Stromal cell of bone marrow (primary cell): ENCODE measurements at regions not wholly inside any gene's neighbourhood (a gene's known extent, or its start where the extent isn't known, plus 50 kb on each side); places are given as distances from the start of the nearest gene placed in this dataset.
A peak's percentile ranks its signal among the peaks of the same experiment; 100 is the strongest.

ENCODE experiments used
- DNase-seq: peaks from one replicate; pipeline ENCODE4 v3.0.0-alpha.2; 2012; ENCODE audit warnings: low read depth

DNA sequence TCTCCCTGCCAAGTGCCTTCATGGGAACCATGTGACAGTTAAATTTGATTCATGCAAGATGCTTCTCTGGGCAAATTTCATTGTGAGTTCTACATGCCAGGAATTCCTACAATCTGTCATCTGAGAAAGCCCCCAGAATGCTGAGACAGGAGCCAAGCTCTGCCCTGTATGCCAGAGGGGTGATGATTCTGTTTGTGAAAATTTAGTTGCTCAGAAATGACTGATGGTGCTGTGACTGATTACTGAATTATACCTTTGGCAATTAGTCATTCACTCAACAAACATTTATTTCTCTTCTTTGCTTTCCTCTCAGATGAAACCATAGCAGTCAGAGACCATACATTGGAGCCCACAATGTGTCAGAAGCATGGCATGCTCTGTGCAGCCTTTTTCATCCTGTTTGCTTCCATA lies 69.0 kb upstream of the ZBED5 start:
- no peak for DNase-seq

DNA sequence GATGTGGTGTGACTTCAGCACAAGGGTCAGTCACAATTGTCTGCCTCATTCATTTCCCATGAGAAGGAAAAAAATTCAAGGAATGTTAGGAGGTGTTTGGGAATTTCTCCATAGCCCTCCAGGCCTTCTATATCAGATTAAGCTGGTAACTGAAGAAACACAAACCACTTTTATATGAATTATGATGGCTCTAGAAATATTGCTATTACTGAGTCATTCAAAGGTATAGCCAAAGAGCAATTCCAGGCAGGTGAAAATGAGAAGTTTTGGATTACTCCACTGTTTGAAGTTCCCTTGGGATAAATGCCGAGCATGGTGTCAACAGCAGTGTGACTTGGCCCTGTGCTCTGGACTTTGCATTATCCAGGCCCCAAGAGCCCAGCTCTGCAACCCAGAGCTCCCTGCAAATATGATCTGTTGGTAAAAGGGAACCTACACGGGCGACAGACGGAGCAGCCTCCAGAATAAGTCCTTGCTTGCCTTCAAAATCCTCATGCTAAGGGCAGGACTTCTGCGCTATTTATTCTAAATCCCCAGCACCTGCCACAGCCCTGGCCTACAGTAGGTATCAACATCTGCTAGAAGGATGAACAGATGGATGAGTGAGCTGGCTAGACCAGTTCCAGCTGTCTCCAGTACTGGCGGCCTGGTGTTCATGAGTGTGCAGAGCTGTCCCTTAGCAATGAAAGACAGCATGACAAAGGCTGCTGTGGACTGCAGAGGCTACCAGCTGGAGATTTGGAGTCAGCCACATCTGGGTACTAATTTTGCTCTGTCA lies 67.5 kb upstream of the ZBED5 start:
- no peak for DNase-seq

DNA sequence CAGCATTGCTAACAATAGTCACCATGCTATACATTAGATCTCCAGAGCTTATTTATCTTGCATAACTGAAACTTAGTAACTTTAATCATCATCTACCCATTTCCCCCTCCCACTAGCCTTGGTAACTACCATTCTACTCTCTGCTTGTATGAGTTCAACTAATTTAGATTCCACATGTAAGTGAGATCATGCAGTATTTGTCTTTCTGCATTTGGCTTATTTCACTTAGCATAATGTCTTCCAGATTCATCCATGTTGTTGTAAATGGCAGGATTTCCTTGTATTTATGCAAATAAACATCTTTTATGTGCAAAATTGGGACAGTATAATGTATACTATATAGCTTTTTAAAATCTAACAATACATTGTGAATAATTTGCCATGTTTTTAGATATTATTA lies 66.0 kb upstream of the ZBED5 start:
- no peak for DNase-seq

DNA sequence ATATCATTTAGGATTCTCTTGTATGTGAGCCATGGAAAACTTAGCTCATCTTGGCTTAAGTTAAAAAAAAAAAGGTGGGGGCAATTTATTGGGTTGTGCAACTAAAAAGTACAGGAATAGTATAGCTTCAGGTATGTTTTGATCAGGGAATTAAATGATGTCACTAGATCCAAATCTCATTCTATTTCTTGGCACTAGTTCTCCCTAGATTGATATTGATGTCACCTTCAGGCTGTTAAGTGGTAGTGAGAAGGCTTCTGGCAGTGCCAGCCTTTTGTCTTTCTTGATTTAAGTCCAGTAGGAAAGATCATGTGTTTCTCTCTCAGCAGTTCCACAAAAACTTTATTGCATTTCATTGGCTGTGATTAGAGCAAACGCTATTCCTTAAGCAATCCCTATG lies 65.0 kb upstream of the ZBED5 start:
- DNase-seq, result no peak

DNA sequence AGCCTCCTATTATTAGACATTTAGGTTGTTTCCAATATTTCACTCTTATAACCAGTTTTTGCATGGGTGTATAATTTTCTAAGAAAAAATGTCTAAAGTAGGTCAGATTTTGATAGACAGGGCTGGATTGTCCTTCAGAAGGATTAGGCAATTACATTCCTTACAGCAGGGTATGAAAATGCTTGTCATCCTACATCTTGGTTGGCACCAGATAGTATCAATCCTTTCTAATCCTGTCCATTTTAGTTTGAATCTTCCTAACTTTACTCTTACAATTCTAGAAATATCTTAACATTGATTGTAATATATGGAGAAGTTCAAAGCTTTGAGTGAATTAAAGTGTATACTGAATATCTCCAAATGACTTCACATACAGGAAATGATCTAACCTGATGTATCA lies 63.0 kb upstream of the ZBED5 start:
- DNase-seq, result no peak

DNA sequence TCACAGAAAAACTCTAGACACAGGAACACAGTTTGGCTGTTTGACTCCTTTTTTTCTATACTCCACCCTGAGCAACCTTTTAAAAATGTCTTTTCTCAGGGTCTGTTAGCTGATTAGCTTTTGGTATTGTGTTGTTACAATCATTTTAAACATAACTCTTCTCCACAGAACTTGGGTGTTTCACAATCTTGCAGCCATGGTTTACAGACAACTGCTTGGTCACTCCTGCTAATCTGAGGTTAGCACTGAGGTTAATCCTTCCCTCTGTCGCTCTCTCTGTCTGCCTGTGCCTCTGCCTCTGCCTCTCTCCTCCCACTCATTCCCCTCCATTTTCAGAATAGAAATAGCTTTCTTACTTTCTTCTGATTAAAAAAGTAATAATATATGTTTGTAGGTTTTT lies 62.4 kb upstream of the ZBED5 start:
- no peak for DNase-seq

DNA sequence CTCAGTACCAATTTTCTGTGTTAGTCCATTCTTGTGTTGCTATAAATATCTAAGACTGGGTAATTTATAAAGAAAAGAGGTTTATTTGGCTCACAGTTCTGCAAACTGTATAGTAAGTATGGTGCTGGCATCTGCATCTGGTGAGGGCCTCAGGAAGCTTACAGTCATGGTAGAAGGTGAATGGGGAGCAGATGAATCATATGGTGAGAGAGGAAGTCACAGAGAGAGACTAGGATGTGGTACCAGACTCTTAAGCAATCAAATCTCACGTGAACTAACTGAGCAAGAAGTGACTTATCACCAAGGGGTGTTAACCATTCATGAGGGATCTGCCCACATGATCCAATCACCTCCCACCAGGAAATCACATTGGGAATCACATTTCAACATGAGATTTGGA lies 60.8 kb upstream of the ZBED5 start:
- no peak for DNase-seq

DNA sequence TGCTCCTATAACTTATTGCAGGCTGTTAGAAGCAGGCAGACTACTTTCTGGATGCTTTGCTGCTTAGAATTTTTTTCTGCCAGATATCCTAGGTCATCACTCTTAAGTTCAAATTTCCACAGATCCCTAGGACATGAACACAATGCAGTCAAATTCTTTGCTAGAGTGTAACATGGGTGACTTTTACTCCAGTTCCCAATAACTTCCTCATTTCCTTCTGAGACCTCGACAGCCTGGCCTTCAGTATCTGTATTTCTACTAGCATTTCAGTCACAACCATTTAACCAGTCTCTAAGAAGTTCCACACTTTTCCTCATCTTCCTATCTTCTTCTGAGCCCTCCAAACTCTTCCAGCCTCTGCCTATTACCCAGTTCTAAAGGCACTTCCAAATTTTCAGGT lies 60.4 kb upstream of the ZBED5 start:
- DNase-seq, result no peak

DNA sequence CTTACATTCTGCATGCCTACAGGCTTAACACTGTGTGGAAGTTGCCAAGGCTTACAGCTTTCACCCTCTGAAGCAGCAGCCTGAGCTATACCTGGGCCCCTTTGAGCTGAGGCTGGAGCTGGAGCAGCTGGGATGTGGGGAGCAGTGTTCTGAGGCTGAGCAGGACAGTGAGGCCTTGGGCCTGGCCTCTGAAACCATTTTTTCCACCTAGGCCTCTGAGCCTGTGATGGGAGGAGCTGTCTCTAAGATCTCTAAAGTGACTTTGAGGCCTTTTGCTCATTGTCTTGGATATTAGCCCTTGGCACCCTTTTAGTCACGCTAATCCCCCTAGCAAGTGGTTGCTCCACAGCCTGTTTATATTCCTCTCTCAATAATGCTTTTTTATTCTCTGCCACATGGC lies 59.9 kb upstream of the ZBED5 start:
- DNase-seq, result no peak

DNA sequence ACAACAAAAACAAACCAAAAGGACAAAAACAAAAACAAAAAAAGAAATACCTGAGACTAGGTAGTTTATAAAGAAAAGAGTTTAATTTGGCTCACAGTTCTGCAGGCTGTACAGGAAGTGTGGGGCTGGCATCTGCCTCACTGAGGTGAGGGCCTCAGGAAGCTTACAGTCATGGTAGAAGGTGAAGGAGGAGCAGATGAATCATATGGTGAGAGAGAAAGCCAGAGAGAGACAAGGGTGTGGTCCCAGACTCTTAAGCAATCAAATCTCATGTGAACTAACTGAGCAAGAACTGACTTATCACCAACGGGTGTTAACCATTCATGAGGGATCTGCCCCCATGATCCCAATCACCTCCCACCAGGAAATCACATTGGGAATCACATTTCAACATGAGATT lies 58.8 kb upstream of the ZBED5 start:
- DNase-seq, result no peak

DNA sequence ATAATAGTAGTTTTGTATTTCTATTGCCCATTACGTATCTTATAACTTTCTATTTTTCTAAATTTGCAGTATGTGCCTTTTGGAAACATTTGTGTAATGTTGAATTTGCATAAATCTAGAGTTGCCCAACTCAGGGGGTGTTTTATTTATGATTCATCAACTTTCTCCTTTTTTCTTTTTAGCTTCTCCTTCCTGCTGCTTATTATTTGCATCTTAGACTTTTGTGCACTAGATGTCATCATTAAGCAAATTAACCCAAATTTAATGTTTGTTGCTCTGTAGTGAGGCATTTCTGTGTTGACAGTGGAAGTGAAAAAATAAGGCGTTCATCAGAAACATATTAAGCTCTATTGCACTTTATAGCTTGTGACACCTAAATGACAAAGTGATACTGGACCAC lies 56.2 kb upstream of the ZBED5 start:
- no peak for DNase-seq

DNA sequence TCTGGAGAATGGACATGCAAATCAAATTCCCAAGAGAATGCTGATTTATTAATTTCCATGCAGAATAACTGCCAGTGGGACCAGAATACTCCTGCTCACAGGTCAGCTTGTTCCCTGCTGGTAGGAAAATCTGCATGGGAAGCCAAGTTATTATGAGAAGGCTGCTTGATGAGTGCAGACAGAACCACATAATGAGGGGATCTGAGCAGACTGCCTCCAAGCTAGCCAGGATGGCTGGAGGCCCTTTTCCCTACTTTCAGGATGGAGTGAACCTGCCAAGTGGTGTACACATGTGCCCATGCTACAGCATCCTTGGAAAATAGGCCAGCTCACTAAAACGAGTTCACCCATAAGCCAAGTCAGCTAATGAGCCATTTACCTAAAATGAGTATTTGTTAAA lies 55.2 kb upstream of the ZBED5 start:
- DNase-seq, result no peak

DNA sequence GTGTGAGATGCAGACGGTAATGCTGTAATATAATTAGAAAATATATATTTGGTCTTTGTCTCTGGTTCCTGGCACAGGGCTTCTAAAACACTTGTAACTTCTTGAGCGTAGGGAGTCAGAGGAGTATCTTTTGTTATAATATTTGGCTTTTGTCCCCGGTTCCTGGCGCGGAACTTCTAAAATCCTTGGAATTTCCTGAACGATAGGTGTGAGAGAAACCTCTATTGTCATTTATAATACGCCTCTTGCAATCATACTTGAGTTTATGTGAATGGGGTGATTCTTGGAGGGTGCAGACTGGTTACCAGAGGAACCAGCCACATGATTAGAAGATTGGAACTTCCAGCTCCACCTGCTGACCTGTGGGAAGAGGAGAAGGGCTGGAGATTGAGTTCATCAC lies 54.1 kb upstream of the ZBED5 start:
- DNase-seq, result no peak

DNA sequence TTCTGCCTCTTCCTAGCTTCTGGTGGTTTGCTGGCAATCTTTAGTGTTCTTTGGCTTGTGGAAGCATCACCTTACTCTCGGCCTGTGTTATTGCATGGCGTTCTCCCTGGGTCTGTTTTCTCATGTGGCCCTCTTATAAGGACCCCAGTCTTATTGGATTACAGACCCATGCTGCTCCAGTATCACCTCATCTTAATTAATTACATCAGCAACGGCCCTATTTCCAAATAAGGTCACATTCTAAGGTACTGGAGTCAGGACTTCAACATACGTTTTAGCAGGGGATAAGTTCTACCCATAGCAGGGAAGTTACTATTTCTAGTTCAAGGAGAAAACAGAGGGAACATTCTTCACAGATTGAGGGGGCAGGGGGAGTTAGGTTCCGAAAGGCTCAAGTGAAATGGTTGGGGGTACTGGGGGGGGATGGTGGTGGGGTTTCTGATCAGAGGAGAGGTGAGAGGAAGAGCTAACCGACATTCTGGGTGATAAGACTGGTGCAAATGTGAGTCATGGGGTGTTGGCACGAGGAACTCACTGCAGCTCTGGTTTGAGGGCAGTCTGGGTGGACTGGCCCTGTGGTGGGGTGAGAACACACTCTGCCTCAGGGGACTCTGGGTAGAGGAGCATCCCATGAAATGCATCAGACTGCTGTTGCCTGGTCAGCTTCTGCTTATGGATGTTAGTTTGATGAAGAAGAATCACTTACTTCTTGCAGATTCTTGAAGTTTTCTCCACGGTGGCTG lies 51.5 kb upstream of the ZBED5 start:
- peak; percentile 53 for DNase-seq

DNA sequence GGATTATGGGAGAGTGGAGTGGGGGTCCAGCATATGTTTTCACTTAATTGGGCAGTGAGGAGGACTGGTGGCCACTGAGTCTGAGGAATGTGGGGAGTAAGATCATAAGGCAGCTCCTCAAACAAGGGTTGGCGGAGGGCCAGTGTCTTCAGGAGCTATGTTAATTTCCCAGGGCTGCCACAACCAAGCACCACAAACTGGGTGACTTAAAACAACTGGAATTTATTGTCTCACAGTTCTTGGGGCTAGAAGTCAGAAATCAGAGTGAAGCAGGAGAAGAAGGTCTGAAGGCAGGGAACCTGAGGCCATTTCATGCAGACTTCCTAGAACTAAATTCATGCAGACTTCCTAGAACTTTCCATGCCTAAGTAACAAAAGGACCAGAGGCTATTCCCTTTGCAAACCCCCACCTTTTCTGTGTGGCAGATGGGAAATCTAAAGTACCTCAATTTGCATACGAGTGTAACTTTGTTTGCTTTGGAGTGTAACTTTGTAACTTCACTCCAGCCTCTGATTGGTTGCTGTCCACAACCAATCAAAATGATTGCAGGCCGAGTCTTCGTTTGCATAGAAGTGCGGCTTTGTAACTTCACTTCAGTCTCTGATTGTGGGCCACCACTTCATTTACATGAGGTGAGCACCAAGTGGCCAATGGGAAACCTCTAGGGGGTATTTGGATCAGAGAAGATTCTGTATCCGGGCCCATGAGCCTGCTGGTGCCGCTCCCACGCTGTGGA lies 50.5 kb upstream of the ZBED5 start:
- peak; percentile 75 for DNase-seq
